A549 (cell line): ENCODE measurements at regions not wholly inside any gene's neighbourhood (a gene's known extent, or its start where the extent isn't known, plus 50 kb on each side); places are given as distances from the start of the nearest gene placed in this dataset.

Experiments
- ATAC-seq, 2 experiments: fragments of 200-7000 bp in 1 of 2; fragments of >200 bp in 1 of 2; cut with Nextera tagmentation in 1 of 2; cut with Tn5 transposase in 1 of 2; 3 replicates each; pipeline versions ENCODE4 v1.8.0 to v1.9.1; 2018 to 2020; ENCODE audit warnings: mild to moderate bottlenecking in 1 of 2, moderate library complexity in 1 of 2
- CTCF ChIA-PET: fragments of 300-600 bp; sonication (Branson Sonifier 250); formaldehyde crosslinking; extraction: SDS; loops from one replicate; lab custom pipeline; 2021; ENCODE audit warnings: antibody characterized with exemption, inconsistent platforms; lab: Yijun Ruan, JAX
- POLR2A ChIA-PET: fragments of 350-600 bp; formaldehyde crosslinking; extraction: SDS; loops from one replicate; lab custom pipeline; 2021; ENCODE audit warnings: antibody characterized with exemption, inconsistent platforms; lab: Yijun Ruan, JAX
- DNase-seq, 2 experiments: peaks; one replicate each; pipeline versions ENCODE4 v3.0.0 to v3.0.0-alpha.2; 2011 to 2016; ENCODE audit warnings: low read depth in 1 of 2, low spot score in 1 of 2
- FAIRE-seq: peaks from 2 replicates; lab custom pipeline; 2011; peaks lifted over from hg19 to GRCh38; lab: Jason Lieb, UNC
- H3K27ac ChIP-seq, 2 experiments: fragments of >200 bp; sonication (Bioruptor Twin); formaldehyde crosslinking; 3 replicates each; pipeline ENCODE4 v1.5.1; 2016 to 2017
- H3K4me1 ChIP-seq: fragments of >200 bp; sonication (Bioruptor Twin); formaldehyde crosslinking; 3 replicates; pipeline ENCODE4 v1.6.1; 2016
- H3K4me2 ChIP-seq: fragments of >200 bp; sonication (Bioruptor Twin); formaldehyde crosslinking; 3 replicates; pipeline ENCODE4 v1.6.1; 2016
- H3K4me3 ChIP-seq: fragments of >200 bp; sonication (Bioruptor Twin); formaldehyde crosslinking; 3 replicates; pipeline ENCODE4 v1.5.1; 2016
- H3K9me3 ChIP-seq: fragments of >200 bp; sonication (Bioruptor Twin); formaldehyde crosslinking; 3 replicates; pipeline ENCODE4 v1.6.1; 2016
- BHLHE40 ChIP-seq: IDR thresholded peaks from 2 replicates; pipeline ENCODE4 v1.6.1; 2012; ENCODE audit warnings: low read depth, low read length, inconsistent platforms
- CHD2 ChIP-seq: fragments of 150-350 bp; IDR thresholded peaks from 2 replicates; pipeline ENCODE4 v1.6.1; 2014; ENCODE audit warnings: low read length; ENCODE audit not compliant: partially characterized antibody
- CHD4 ChIP-seq: fragments of 200-600 bp; sonication (generic); IDR thresholded peaks from 2 replicates; pipeline ENCODE4 v1.6.1; 2016; ENCODE audit warnings: antibody characterized with exemption, mild to moderate bottlenecking, borderline replicate concordance
- EHF ChIP-seq: fragments of 250-450 bp; sonication (Bioruptor Pico); IDR thresholded peaks from 2 replicates; pipeline ENCODE4 v1.5.0; 2020; ENCODE audit warnings: mild to moderate bottlenecking
- EP300 ChIP-seq, 2 experiments: fragments of >200 bp; sonication (Bioruptor Twin); formaldehyde crosslinking; IDR thresholded peaks; 2 replicates in 1 of 2; 3 replicates in 1 of 2; pipeline ENCODE4 v1.6.1; 2016 to 2017
- ESRRA ChIP-seq: fragments of 150-350 bp; IDR thresholded peaks from 2 replicates; pipeline ENCODE4 v1.6.1; 2014; ENCODE audit warnings: mild to moderate bottlenecking, low read length, borderline replicate concordance
- FOSB ChIP-seq: fragments of 250-450 bp; sonication (Bioruptor Pico); IDR thresholded peaks from 2 replicates; pipeline ENCODE4 v1.5.0; 2020; ENCODE audit warnings: mild to moderate bottlenecking, moderate library complexity
- HOXA7 ChIP-seq: fragments of 250-450 bp; sonication (Bioruptor Pico); IDR thresholded peaks from 2 replicates; pipeline ENCODE4 v1.5.0; 2020; ENCODE audit warnings: mild to moderate bottlenecking, moderate library complexity
- HOXB13 ChIP-seq: fragments of 250-450 bp; sonication (Bioruptor Pico); IDR thresholded peaks from 2 replicates; pipeline ENCODE4 v1.5.0; 2020; ENCODE audit warnings: low read depth, mild to moderate bottlenecking, moderate library complexity
- JUN ChIP-seq, 2 experiments: fragments of >200 bp; sonication (Bioruptor Twin); formaldehyde crosslinking; IDR thresholded peaks; 2 replicates in 1 of 2; 3 replicates in 1 of 2; pipeline ENCODE4 v1.6.1; 2016 to 2017
- JUNB ChIP-seq: fragments of >200 bp; sonication (Bioruptor Twin); formaldehyde crosslinking; IDR thresholded peaks from 2 replicates; pipeline ENCODE4 v1.6.1; 2016
- KDM1A ChIP-seq: fragments of 200-600 bp; sonication (generic); IDR thresholded peaks from 2 replicates; pipeline ENCODE4 v1.6.1; 2016; ENCODE audit warnings: low read depth, mild to moderate bottlenecking
- KDM5A ChIP-seq: fragments of 200-600 bp; sonication (generic); IDR thresholded peaks from 2 replicates; pipeline ENCODE4 v1.6.1; 2016; ENCODE audit warnings: antibody characterized with exemption, mild to moderate bottlenecking
- MAZ ChIP-seq: fragments of 150-350 bp; IDR thresholded peaks from 2 replicates; pipeline ENCODE4 v1.6.1; 2014; ENCODE audit warnings: antibody characterized with exemption, low read depth, low read length, borderline replicate concordance
- NFE2L2 ChIP-seq: fragments of 150-350 bp; conservative IDR thresholded peaks from 2 replicates; pipeline ENCODE4 v1.6.1; 2014; ENCODE audit warnings: low read length
- NPAS2 ChIP-seq: fragments of 250-450 bp; sonication (Bioruptor Pico); IDR thresholded peaks from 2 replicates; pipeline ENCODE4 v1.8.0; 2022; ENCODE audit warnings: mild to moderate bottlenecking, moderate library complexity, borderline replicate concordance
- POLR2A ChIP-seq: IDR thresholded peaks from 2 replicates; pipeline ENCODE4 v1.6.1; 2012; ENCODE audit warnings: mild to moderate bottlenecking, low read length
- RAD21 ChIP-seq, 2 experiments: fragments of >200 bp in 1 of 2; sonication (Bioruptor Twin) in 1 of 2; formaldehyde crosslinking in 1 of 2; IDR thresholded peaks in 1 of 2; conservative IDR thresholded peaks in 1 of 2; 2 replicates in 1 of 2; 3 replicates in 1 of 2; pipeline ENCODE4 v1.6.1; 2012 to 2018; ENCODE audit warnings: inconsistent platforms in 1 of 2
- RARB ChIP-seq: fragments of 250-450 bp; sonication (Bioruptor Pico); IDR thresholded peaks from 2 replicates; pipeline ENCODE4 v1.8.0; 2021; ENCODE audit warnings: mild to moderate bottlenecking, moderate library complexity
- RCOR1 ChIP-seq: fragments of 150-350 bp; IDR thresholded peaks from 2 replicates; pipeline ENCODE4 v1.6.1; 2014; ENCODE audit warnings: antibody characterized with exemption, low read length, low read depth
- RFX5 ChIP-seq: fragments of 450-650 bp; IDR thresholded peaks from 2 replicates; pipeline ENCODE4 v1.7.1; 2014; ENCODE audit warnings: antibody characterized with exemption, mild to moderate bottlenecking, moderate library complexity
- RNF2 ChIP-seq: fragments of 200-600 bp; sonication (generic); IDR thresholded peaks from 2 replicates; pipeline ENCODE4 v1.6.1; 2016; ENCODE audit warnings: low read depth, mild to moderate bottlenecking, antibody characterized with exemption, moderate library complexity, borderline replicate concordance
- SMC3 ChIP-seq: fragments of >200 bp; sonication (Bioruptor Twin); formaldehyde crosslinking; IDR thresholded peaks from 3 replicates; pipeline ENCODE4 v1.6.1; 2018; ENCODE audit warnings: inconsistent platforms
- SREBF2 ChIP-seq: fragments of 450-650 bp; IDR thresholded peaks from 2 replicates; pipeline ENCODE4 v1.6.1; 2014; ENCODE audit warnings: mild to moderate bottlenecking, moderate library complexity
- TFCP2L1 ChIP-seq: fragments of 250-450 bp; sonication (Bioruptor Pico); IDR thresholded peaks from 2 replicates; pipeline ENCODE4 v1.5.0; 2021; ENCODE audit warnings: mild to moderate bottlenecking
- ZC3H11A ChIP-seq: fragments of 450-650 bp; IDR thresholded peaks from 2 replicates; pipeline ENCODE4 v1.6.1; 2014; ENCODE audit warnings: antibody characterized with exemption, mild to moderate bottlenecking
- ZFP36 ChIP-seq: fragments of 450-650 bp; IDR thresholded peaks from 2 replicates; pipeline ENCODE4 v1.6.1; 2014; ENCODE audit warnings: borderline replicate concordance; ENCODE audit not compliant: partially characterized antibody
- ZNF302 ChIP-seq: fragments of 250-450 bp; sonication (Bioruptor Pico); IDR thresholded peaks from 2 replicates; pipeline ENCODE4 v1.9.0; 2021; ENCODE audit warnings: inconsistent platforms, mild to moderate bottlenecking, moderate library complexity
- WGBS: methylation state at CpG from one replicate; pipeline ENCODE4 v1.1.6; 2017; ENCODE audit errors: missing lambda C conversion rate; 5-methylcytosine and 5-hydroxymethylcytosine counted together
- TF ChIP-seq, protein P1 (sequence below): fragments of >200 bp; sonication (Bioruptor Twin); formaldehyde crosslinking; IDR thresholded peaks from 3 replicates; pipeline ENCODE4 v1.6.1; 2016
- TF ChIP-seq, protein P2 (sequence below): IDR thresholded peaks from 2 replicates; pipeline ENCODE4 v1.6.1; 2012; ENCODE audit warnings: low read depth, borderline replicate concordance
- TF ChIP-seq, protein P3 (sequence below): fragments of 250-450 bp; sonication (Bioruptor Pico); IDR thresholded peaks from 2 replicates; pipeline ENCODE4 v1.5.0; 2020; ENCODE audit warnings: low read depth, mild to moderate bottlenecking, moderate library complexity
- TF ChIP-seq, protein P4 (sequence below): fragments of >200 bp; sonication (Bioruptor Twin); formaldehyde crosslinking; IDR thresholded peaks from 3 replicates; pipeline ENCODE4 v1.5.1; 2016

DNA sequence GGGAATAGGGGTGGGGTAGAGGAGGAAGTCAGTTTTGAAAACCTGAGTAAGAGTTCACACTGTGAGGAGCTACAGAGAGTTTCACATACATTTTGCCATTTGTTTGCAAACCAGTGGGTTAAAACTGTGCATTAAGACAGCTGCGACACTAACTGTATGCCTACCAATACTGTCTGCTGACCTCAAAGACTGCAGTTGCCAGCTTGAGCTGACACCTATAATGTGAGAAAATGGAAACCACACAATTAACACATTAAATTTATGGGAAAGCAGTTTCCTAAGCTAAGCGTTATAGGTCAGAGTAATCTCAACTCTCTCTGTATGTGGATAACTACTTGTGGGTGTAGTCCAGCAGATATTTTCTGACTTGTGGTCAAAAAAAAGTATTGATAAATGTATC, 756.6 kb upstream of the GCFC2 start:
- no peak overlapping the region for H3K4me3 ChIP-seq
- POLR2A ChIA-PET = no interaction called here
- CTCF ChIA-PET = no interaction called here
- DNase-seq = no peak
- H3K9me3 ChIP-seq = peaks cover 12% of the 10 kb centered on the region; the same call in 2 of the 3 replicates
- H3K4me2 ChIP-seq = no peak overlapping the region
- no peak for FAIRE-seq
- no peak for ATAC-seq
- TF ChIP-seq, protein P1, sequence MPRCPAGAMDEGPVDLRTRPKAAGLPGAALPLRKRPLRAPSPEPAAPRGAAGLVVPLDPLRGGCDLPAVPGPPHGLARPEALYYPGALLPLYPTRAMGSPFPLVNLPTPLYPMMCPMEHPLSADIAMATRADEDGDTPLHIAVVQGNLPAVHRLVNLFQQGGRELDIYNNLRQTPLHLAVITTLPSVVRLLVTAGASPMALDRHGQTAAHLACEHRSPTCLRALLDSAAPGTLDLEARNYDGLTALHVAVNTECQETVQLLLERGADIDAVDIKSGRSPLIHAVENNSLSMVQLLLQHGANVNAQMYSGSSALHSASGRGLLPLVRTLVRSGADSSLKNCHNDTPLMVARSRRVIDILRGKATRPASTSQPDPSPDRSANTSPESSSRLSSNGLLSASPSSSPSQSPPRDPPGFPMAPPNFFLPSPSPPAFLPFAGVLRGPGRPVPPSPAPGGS = no peak
- no peak for TF ChIP-seq MAZ
- TF ChIP-seq ZFP36 = no peak
- TF ChIP-seq EP300 (IDR thresholded peaks at IDR 0.05) = no peak
- no peak for TF ChIP-seq NPAS2 (CRISPR knock-in tag)
- TF ChIP-seq FOSB (CRISPR knock-in tag) = no peak
- no peak for TF ChIP-seq JUN (IDR thresholded peaks at IDR 0.05)
- TF ChIP-seq SREBF2 = no peak
- TF ChIP-seq BHLHE40 = no peak
- TF ChIP-seq KDM1A = no peak
- no peak for TF ChIP-seq RAD21 (conservative IDR thresholded peaks at IDR 0.05 in 1 of 2, IDR thresholded peaks at IDR 0.05 in 1 of 2)
- TF ChIP-seq, all 56 proteins: peak for 0
- Histone ChIP-seq H3K4me1 (no peaks in the 10 kb centered on the region), H3K27ac (no peak overlapping the region)
- WGBS = 82% methylated on average over 2 of the region's 2 CpGs

DNA sequence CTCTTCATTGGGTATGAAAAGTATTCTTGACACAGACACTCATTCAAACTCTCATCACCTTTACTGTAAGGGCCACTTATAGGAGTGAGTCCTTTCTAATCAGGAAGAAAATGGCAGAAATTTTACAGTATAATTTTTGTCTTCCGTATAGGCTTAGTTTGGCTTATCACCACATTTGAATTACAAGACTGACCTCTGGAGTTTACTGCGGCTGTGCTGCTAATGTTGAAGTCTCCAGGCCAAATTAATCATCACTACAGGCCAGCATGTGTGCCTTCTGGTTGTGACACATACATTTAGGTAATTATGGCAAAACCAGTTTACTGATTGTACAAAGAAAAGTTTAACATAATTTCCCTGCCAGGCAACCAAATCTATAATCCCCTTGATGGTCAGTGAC, 753.6 kb upstream of the GCFC2 start:
- H3K4me1 ChIP-seq = no peaks in the 10 kb centered on the region
- POLR2A ChIA-PET = no interaction called here
- CTCF ChIA-PET = no interaction called here
- FAIRE-seq = no peak
- ATAC-seq = no peak
- TF ChIP-seq, protein P2, sequence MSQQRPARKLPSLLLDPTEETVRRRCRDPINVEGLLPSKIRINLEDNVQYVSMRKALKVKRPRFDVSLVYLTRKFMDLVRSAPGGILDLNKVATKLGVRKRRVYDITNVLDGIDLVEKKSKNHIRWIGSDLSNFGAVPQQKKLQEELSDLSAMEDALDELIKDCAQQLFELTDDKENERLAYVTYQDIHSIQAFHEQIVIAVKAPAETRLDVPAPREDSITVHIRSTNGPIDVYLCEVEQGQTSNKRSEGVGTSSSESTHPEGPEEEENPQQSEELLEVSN = no peak
- TF ChIP-seq CHD4 (no peak), HOXA7 (CRISPR knock-in tag) (no peak), POLR2A (no peak), RAD21 (conservative IDR thresholded peaks at IDR 0.05 in 1 of 2, IDR thresholded peaks at IDR 0.05 in 1 of 2) (no peak), RFX5 (no peak), RCOR1 (no peak), CHD2 (no peak), RARB (CRISPR knock-in tag) (no peak)
- TF ChIP-seq, all 56 proteins: peak for 0
- no peak overlapping the region for H3K4me2 ChIP-seq
- H3K4me3 ChIP-seq = no peak overlapping the region
- H3K9me3 ChIP-seq = peaks cover 3% of the 10 kb centered on the region; the same call in 1 of the 3 replicates
- no peak for DNase-seq
- H3K27ac ChIP-seq = no peak overlapping the region
- 21% methylated on average over 2 of the region's 2 CpGs for WGBS

DNA sequence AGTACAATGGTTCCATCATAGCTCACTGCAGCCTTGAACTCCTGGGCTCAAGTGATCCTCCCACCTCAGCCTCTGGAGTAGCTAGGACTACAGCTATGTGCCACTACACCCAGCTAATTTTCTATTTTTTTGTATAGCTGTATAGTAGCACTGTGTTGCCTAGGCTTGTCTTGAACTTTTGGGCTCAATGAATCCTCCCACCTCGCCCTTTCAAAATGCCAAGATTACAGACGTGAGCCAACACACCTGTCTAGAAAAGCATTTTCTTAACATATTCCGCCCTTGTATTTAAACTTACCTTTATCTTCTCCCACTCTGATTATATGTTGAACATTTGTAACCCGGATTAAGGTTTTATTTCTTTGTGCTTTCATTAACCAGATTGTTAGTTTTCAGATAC, 750.7 kb upstream of the GCFC2 start:
- CTCF ChIA-PET = no interaction called here
- H3K27ac ChIP-seq = no peak overlapping the region
- POLR2A ChIA-PET = no interaction called here
- FAIRE-seq (no peak), ATAC-seq (no peak), DNase-seq (no peak)
- TF ChIP-seq NPAS2 (CRISPR knock-in tag) (no peak), KDM5A (no peak), SMC3 (no peak), BHLHE40 (no peak), RCOR1 (no peak), TFCP2L1 (CRISPR knock-in tag) (no peak), NFE2L2 (no peak), HOXA7 (CRISPR knock-in tag) (no peak), ESRRA (no peak), JUNB (no peak), ZNF302 (no peak), RNF2 (no peak), CHD4 (no peak), HOXB13 (CRISPR knock-in tag) (no peak), EHF (CRISPR knock-in tag) (no peak), KDM1A (no peak), RARB (CRISPR knock-in tag) (no peak), ZC3H11A (no peak)
- TF ChIP-seq, protein P3, sequence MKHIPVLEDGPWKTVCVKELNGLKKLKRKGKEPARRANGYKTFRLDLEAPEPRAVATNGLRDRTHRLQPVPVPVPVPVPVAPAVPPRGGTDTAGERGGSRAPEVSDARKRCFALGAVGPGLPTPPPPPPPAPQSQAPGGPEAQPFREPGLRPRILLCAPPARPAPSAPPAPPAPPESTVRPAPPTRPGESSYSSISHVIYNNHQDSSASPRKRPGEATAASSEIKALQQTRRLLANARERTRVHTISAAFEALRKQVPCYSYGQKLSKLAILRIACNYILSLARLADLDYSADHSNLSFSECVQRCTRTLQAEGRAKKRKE (CRISPR knock-in tag) = no peak
- TF ChIP-seq, protein P4, sequence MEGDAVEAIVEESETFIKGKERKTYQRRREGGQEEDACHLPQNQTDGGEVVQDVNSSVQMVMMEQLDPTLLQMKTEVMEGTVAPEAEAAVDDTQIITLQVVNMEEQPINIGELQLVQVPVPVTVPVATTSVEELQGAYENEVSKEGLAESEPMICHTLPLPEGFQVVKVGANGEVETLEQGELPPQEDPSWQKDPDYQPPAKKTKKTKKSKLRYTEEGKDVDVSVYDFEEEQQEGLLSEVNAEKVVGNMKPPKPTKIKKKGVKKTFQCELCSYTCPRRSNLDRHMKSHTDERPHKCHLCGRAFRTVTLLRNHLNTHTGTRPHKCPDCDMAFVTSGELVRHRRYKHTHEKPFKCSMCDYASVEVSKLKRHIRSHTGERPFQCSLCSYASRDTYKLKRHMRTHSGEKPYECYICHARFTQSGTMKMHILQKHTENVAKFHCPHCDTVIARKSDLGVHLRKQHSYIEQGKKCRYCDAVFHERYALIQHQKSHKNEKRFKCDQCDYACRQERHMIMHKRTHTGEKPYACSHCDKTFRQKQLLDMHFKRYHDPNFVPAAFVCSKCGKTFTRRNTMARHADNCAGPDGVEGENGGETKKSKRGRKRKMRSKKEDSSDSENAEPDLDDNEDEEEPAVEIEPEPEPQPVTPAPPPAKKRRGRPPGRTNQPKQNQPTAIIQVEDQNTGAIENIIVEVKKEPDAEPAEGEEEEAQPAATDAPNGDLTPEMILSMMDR = no peak
- H3K9me3 ChIP-seq = no peaks in the 10 kb centered on the region
- no peak overlapping the region for H3K4me3 ChIP-seq
- H3K4me1 ChIP-seq = no peaks in the 10 kb centered on the region
- no peak overlapping the region for H3K4me2 ChIP-seq
- WGBS = 13% methylated on average over 4 of the region's 4 CpGs
